Astrocyte (in vitro differentiated cells and primary cell): ENCODE measurements at regions not wholly inside any gene's neighbourhood (a gene's known extent, or its start where the extent isn't known, plus 50 kb on each side); places are given as distances from the start of the nearest gene placed in this dataset.
A peak's percentile ranks its signal among the peaks of the same experiment; 100 is the strongest.
"Not testable (repeated sequence)": the region's sequence is repeated elsewhere in the genome, so short reads cannot be mapped to it uniquely, and the experiment has no call there.

Source experiments
- DNase-seq: peaks from one replicate; pipeline ENCODE4 v3.0.0-alpha.2; 2010; ENCODE audit warnings: low read depth
- FAIRE-seq: peaks from 2 replicates; lab custom pipeline; 2011; peaks lifted over from hg19 to GRCh38; lab: Jason Lieb, UNC
- H2AFZ ChIP-seq: 2 replicates; pipeline ENCODE4 v1.6.0; 2012; ENCODE audit warnings: low read depth, low read length, inconsistent platforms
- H3K27ac ChIP-seq: 2 replicates; pipeline ENCODE4 v1.5.1; 2011; ENCODE audit warnings: low read depth, low read length, inconsistent platforms
- H3K27me3 ChIP-seq: 2 replicates; pipeline ENCODE4 v1.6.0; 2011; ENCODE audit warnings: low read length, inconsistent platforms; ENCODE audit not compliant: insufficient read depth
- H3K36me3 ChIP-seq: 2 replicates; pipeline ENCODE4 v1.5.1; 2011; ENCODE audit warnings: low read length, inconsistent platforms; ENCODE audit not compliant: insufficient read depth
- H3K4me1 ChIP-seq: 2 replicates; pipeline ENCODE4 v1.5.1; 2011; ENCODE audit warnings: low read length, inconsistent platforms; ENCODE audit not compliant: insufficient read depth
- H3K4me2 ChIP-seq: 2 replicates; pipeline ENCODE4 v1.6.0; 2012; ENCODE audit warnings: low read length, inconsistent platforms
- H3K4me3 ChIP-seq: 2 replicates; pipeline ENCODE4 v1.5.1; 2011; ENCODE audit warnings: low read depth, mild to moderate bottlenecking, low read length, inconsistent platforms; ENCODE audit not compliant: insufficient read depth
- H3K79me2 ChIP-seq: 2 replicates; pipeline ENCODE4 v1.6.0; 2012; ENCODE audit warnings: mild to moderate bottlenecking, low read length, inconsistent platforms; ENCODE audit not compliant: insufficient read depth
- H3K9ac ChIP-seq: 2 replicates; pipeline ENCODE4 v1.6.0; 2012; ENCODE audit warnings: mild to moderate bottlenecking, low read length, inconsistent platforms
- H3K9me3 ChIP-seq: 2 replicates; pipeline ENCODE4 v1.5.1; 2012; ENCODE audit warnings: low read depth, mild to moderate bottlenecking, low read length, inconsistent platforms; ENCODE audit not compliant: insufficient read depth
- H4K20me1 ChIP-seq: 2 replicates; pipeline ENCODE4 v1.6.0; 2012; ENCODE audit warnings: low read length, inconsistent platforms; ENCODE audit not compliant: insufficient read depth
- H3K27ac Mint-ChIP-seq: one replicate; pipeline ENCODE4 v1.8.0; 2021; ENCODE audit warnings: mild to moderate bottlenecking, mixed read lengths; ENCODE audit not compliant: unreplicated experiment
- H3K27me3 Mint-ChIP-seq: one replicate; pipeline ENCODE4 v1.8.0; 2021; ENCODE audit warnings: low read depth, mixed read lengths; ENCODE audit not compliant: unreplicated experiment
- H3K36me3 Mint-ChIP-seq: one replicate; pipeline ENCODE4 v1.8.0; 2021; ENCODE audit warnings: low read depth, mixed read lengths; ENCODE audit not compliant: unreplicated experiment
- H3K4me1 Mint-ChIP-seq: one replicate; pipeline ENCODE4 v1.8.0; 2021; ENCODE audit warnings: low read depth, mixed read lengths; ENCODE audit not compliant: unreplicated experiment
- H3K4me3 Mint-ChIP-seq: one replicate; pipeline ENCODE4 v1.8.0; 2021; ENCODE audit warnings: mild to moderate bottlenecking, moderate library complexity, mixed read lengths; ENCODE audit not compliant: unreplicated experiment
- H3K9me3 Mint-ChIP-seq: one replicate; pipeline ENCODE4 v1.8.0; 2021; ENCODE audit warnings: mild to moderate bottlenecking, mixed read lengths; ENCODE audit not compliant: unreplicated experiment
- CTCF ChIP-seq: IDR thresholded peaks from 2 replicates; pipeline ENCODE4 v1.5.1; 2011; ENCODE audit warnings: low read depth, mild to moderate bottlenecking, inconsistent platforms, low read length, moderate library complexity; ENCODE audit not compliant: insufficient read depth
- EZH2 ChIP-seq: IDR thresholded peaks from 2 replicates; pipeline ENCODE4 v1.6.1; 2012; ENCODE audit warnings: mild to moderate bottlenecking, low read length, inconsistent platforms; ENCODE audit not compliant: insufficient read depth

- TF ChIP-seq CTCF (no peak), EZH2 (no peak)
- Histone ChIP-seq H2AFZ (no peak overlapping the region), H3K9ac (no peak overlapping the region), H3K4me1 (peaks cover 3% of the 10 kb centered on the region), H4K20me1 (no peaks in the 10 kb centered on the region), H3K36me3 (peaks cover 5% of the 10 kb centered on the region), H3K4me2 (no peak overlapping the region), H3K9me3 (no peaks in the 10 kb centered on the region), H3K27me3 (no peaks in the 10 kb centered on the region), H3K4me3 (no peak overlapping the region), H3K79me2 (no peaks in the 10 kb centered on the region), H3K27ac (no peak overlapping the region)
- no peak overlapping the region for H3K27ac Mint-ChIP-seq
- no peak overlapping the region for H3K4me3 Mint-ChIP-seq
- H3K36me3 Mint-ChIP-seq: peaks cover 21% of the 10 kb centered on the region
- peaks cover 9% of the 10 kb centered on the region for H3K4me1 Mint-ChIP-seq
- DNase-seq (no peak), FAIRE-seq (no peak)
- peaks cover 2% of the 10 kb centered on the region for H3K9me3 Mint-ChIP-seq
- H3K27me3 Mint-ChIP-seq: no peaks in the 10 kb centered on the region
Observed at GRCh38 chr6:144429753-144430152, 144.6 kb downstream of the UTRN start.

GRCh38 chr6:144433446-144433845 is 148.3 kb downstream of the UTRN start:
- not testable (repeated sequence) for DNase-seq, H3K9me3 ChIP-seq, H3K4me2 ChIP-seq, FAIRE-seq, H3K27me3 ChIP-seq, H4K20me1 ChIP-seq, H3K27ac ChIP-seq, H2AFZ ChIP-seq, H3K27ac Mint-ChIP-seq, H3K4me1 ChIP-seq, H3K4me3 ChIP-seq, H3K4me3 Mint-ChIP-seq, H3K9ac ChIP-seq, H3K27me3 Mint-ChIP-seq, H3K79me2 ChIP-seq, H3K9me3 Mint-ChIP-seq
- peaks cover 14% of the 10 kb centered on the region for H3K36me3 ChIP-seq
- H3K36me3 Mint-ChIP-seq: peaks cover 22% of the 10 kb centered on the region
- peaks cover 16% of the 10 kb centered on the region for H3K4me1 Mint-ChIP-seq

GRCh38 chr6:144434308-144434990 is 149.3 kb downstream of the UTRN start:
- FAIRE-seq: peak; percentile 89
- peak overlapping the region; percentile 50 for H3K27ac Mint-ChIP-seq
- Histone ChIP-seq H3K79me2 (no peaks in the 10 kb centered on the region), H3K36me3 (peaks cover 14% of the 10 kb centered on the region), H3K9ac (peak overlapping the region; percentile 26), H3K4me1 (peaks cover 4% of the 10 kb centered on the region), H3K9me3 (no peaks in the 10 kb centered on the region), H4K20me1 (no peaks in the 10 kb centered on the region), H3K4me3 (no peak overlapping the region), H3K27ac (peak overlapping the region; percentile 16), H3K27me3 (no peaks in the 10 kb centered on the region), H2AFZ (no peak overlapping the region), H3K4me2 (peak overlapping the region; percentile 66)
- peaks cover 19% of the 10 kb centered on the region for H3K4me1 Mint-ChIP-seq
- TF ChIP-seq EZH2: no peak
- TF ChIP-seq CTCF: no peak
- DNase-seq: peak; percentile 84
- peaks cover 30% of the 10 kb centered on the region for H3K36me3 Mint-ChIP-seq
- no peaks in the 10 kb centered on the region for H3K27me3 Mint-ChIP-seq
- peaks cover 2% of the 10 kb centered on the region for H3K9me3 Mint-ChIP-seq
- peak overlapping the region; percentile 21 for H3K4me3 Mint-ChIP-seq
